Heart left ventricle (tissue), 16 donors: ENCODE measurements at regions not wholly inside any gene's neighbourhood (a gene's known extent, or its start where the extent isn't known, plus 50 kb on each side); places are given as distances from the start of the nearest gene placed in this dataset.

Source experiments
- ATAC-seq, 4 donors: fragments of 200-7000 bp; cut with Tn5 transposase; one replicate each; pipeline ENCODE4 v1.9.1; 2020 to 2022; ENCODE audit warnings: moderate library complexity in 4 of 4, mild to moderate bottlenecking in 3 of 4, moderate number of reproducible peaks in 1 of 4
- DNase-seq, 5 donors: peaks; one replicate each; pipeline ENCODE4 v3.0.0-alpha.2; 2020
- H3K27ac ChIP-seq, 12 donors: fragments of 200-600 bp; sonication (generic) in 4 of 12; one replicate each; pipeline versions ENCODE4 v1.5.0 to v1.8.0; 2016 to 2022; ENCODE audit warnings: mild to moderate bottlenecking in 2 of 12
- H3K27me3 ChIP-seq, 9 donors: fragments of 200-600 bp; sonication (generic) in 2 of 9; one replicate each; pipeline versions ENCODE4 v1.5.1 to v1.8.0; 2016 to 2022; ENCODE audit warnings: mild to moderate bottlenecking in 3 of 9
- H3K36me3 ChIP-seq, 9 donors: fragments of 200-600 bp; sonication (generic) in 2 of 9; one replicate each; pipeline versions ENCODE4 v1.5.0 to v1.8.0; 2018 to 2022; ENCODE audit warnings: mild to moderate bottlenecking in 2 of 9
- H3K4me1 ChIP-seq, 12 donors: fragments of 200-600 bp; sonication (generic) in 4 of 12; one replicate each; pipeline versions ENCODE4 v1.5.0 to v1.8.0; 2016 to 2022; ENCODE audit warnings: mild to moderate bottlenecking in 3 of 12
- H3K4me3 ChIP-seq, 12 donors: fragments of 200-600 bp; sonication (generic) in 4 of 12; one replicate each; pipeline versions ENCODE4 v1.5.0 to v1.8.0; 2017 to 2022; ENCODE audit warnings: mild to moderate bottlenecking in 9 of 12, moderate library complexity in 4 of 12
- H3K9me3 ChIP-seq, 12 donors: fragments of 200-600 bp; sonication (generic) in 4 of 12; one replicate each; pipeline versions ENCODE4 v1.5.0 to v1.8.0; 2016 to 2022; ENCODE audit warnings: mild to moderate bottlenecking in 1 of 12
- POLR2A ChIP-seq, 2 donors: fragments of 450-650 bp; IDR thresholded peaks; one replicate each; pipeline ENCODE4 v1.6.1; 2017; ENCODE audit warnings: antibody characterized with exemption in 2 of 2, mild to moderate bottlenecking in 2 of 2, moderate library complexity in 2 of 2
- WGBS, 4 donors: extraction: QIAGEN DNeasy Blood & Tissue Kit in 2 of 4; methylation state at CpG; one replicate each; pipeline versions ENCODE4 v1.1.5 to v1.1.7; 2013 to 2018; 5-methylcytosine and 5-hydroxymethylcytosine counted together
- intact Hi-C, 10 donors: fragments of 100-400 bp; cut with DNase I; formaldehyde crosslinking; loops; one replicate each; pipeline versions ENCODE4 v1.11.1 to v1.14.2; 2022
- TF ChIP-seq, protein P1 (sequence below), 12 donors: fragments of 200-600 bp; sonication (generic) in 4 of 12; IDR thresholded peaks; one replicate each; pipeline versions ENCODE4 v1.5.0 to v1.8.0; 2018 to 2022; ENCODE audit warnings: antibody characterized with exemption in 12 of 12, mild to moderate bottlenecking in 5 of 12
- donor health status: ischemic (EF 13 %, LVEDD 7.1; RV severe dilation, severe dysfunction).
- donor health status: healthy with polysubstance abuse.
- donor health status: DM: no; HTN: yes; CAD: no.
- donor health status: DM: no; HTN: no; CAD: no.
- donor health status: ischemic (EF 25% LVEDD 6.9; RV normal size, moderate dysfunction).
- donor health status: ischemic (EF 25% LVEDD 5.7; RV mildly dilated, moderate dysfunction).
- donor health status: healthy.
- donor health status: DM: yes; HTN: yes; CAD: no.
- donor health status: ischemic (EF 35%, LVEDD 5.7; RV mildly dilated, moderate dysfunction).
- donor health status: nonischemic (EF 11% LVEDD 7.7; RV severe dilation, severe dysfunction).
- donor health status: DM: yes; HTN: yes; CAD: no.
- donor health status: PGD.
- donor health status: ischemic (EF 29% LVEDD 5.4; RV normal size, mild dysfunction).
- donor health status: nonischemic (EF 23%, LVEDD 6.1; RV moderate dilation, normal function).

DNA sequence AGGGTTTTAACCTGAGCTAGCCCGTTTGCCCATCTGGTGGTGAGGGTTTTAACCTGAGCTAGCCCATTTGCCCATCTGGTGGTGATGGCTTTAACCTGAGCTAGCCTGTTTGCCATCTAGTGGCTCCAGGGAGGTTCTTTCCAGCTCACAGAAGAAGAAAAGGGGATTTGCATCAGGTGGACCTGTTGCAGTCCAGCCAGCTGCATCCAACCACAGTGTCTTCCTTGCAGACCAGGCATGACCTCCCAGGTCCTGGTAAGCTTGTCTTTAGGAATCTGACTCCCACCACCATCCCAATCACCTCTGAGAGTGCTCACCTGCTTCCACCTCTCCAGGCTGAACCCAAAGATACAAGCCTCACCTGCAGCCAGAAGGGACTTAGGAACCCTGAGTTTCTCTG is 62.4 kb upstream of the EMX2 start:
- Histone ChIP-seq H3K9me3 (no peaks in the 10 kb centered on the region), H3K4me3 (no peak overlapping the region), H3K4me1 (no peaks in the 10 kb centered on the region), H3K36me3 (no peaks in the 10 kb centered on the region), H3K27me3 (peaks cover 0 to 19% (median 0%) of the 10 kb centered on the region in 9 donors), H3K27ac (no peak overlapping the region)
- DNase-seq: no peak
- WGBS, 4 donors: 63 to 100% (median 78%) methylated on average over 1 of the region's 1 CpG; no CpG with 5 or more reads in 1 of the 4 donors
- ATAC-seq: no peak
- intact Hi-C loops: no loop called here
- TF ChIP-seq, protein P1, sequence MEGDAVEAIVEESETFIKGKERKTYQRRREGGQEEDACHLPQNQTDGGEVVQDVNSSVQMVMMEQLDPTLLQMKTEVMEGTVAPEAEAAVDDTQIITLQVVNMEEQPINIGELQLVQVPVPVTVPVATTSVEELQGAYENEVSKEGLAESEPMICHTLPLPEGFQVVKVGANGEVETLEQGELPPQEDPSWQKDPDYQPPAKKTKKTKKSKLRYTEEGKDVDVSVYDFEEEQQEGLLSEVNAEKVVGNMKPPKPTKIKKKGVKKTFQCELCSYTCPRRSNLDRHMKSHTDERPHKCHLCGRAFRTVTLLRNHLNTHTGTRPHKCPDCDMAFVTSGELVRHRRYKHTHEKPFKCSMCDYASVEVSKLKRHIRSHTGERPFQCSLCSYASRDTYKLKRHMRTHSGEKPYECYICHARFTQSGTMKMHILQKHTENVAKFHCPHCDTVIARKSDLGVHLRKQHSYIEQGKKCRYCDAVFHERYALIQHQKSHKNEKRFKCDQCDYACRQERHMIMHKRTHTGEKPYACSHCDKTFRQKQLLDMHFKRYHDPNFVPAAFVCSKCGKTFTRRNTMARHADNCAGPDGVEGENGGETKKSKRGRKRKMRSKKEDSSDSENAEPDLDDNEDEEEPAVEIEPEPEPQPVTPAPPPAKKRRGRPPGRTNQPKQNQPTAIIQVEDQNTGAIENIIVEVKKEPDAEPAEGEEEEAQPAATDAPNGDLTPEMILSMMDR (IDR thresholded peaks at IDR 0.05): no peak
- TF ChIP-seq POLR2A (IDR thresholded peaks at IDR 0.05): no peak

- H3K9me3 ChIP-seq: no peaks in the 10 kb centered on the region
- intact Hi-C loops: no loop called here
- DNase-seq (no peak), ATAC-seq (no peak)
- 49 to 55% (median 53%) methylated on average over 5 of the region's 5 CpGs for WGBS, 4 donors
- H3K27me3 ChIP-seq: peaks cover 0 to 17% (median 0%) of the 10 kb centered on the region in 9 donors
- H3K4me3 ChIP-seq: no peak overlapping the region
- H3K36me3 ChIP-seq: no peaks in the 10 kb centered on the region
- TF ChIP-seq, protein P1 (IDR thresholded peaks at IDR 0.05): no peak
- TF ChIP-seq POLR2A (IDR thresholded peaks at IDR 0.05): no peak
- no peaks in the 10 kb centered on the region for H3K4me1 ChIP-seq
- H3K27ac ChIP-seq: no peak overlapping the region
Observed at GRCh38 chr10:117477961-117478670, 64.4 kb upstream of the EMX2 start.

- no peaks in the 10 kb centered on the region for H3K36me3 ChIP-seq
- peak overlapping the region in 1 of 12 donors; percentile 37 for H3K27ac ChIP-seq
- intact Hi-C loops: no loop called here
- TF ChIP-seq, protein P1 (IDR thresholded peaks at IDR 0.05): no peak
- no peak for TF ChIP-seq POLR2A (IDR thresholded peaks at IDR 0.05)
- 16 to 37% (median 26%) methylated on average over 2 of the region's 2 CpGs for WGBS, 4 donors
- DNase-seq (no peak), ATAC-seq (peak in 1 of 4 donors; percentile 41)
- H3K27me3 ChIP-seq: peaks cover 0 to 13% (median 0%) of the 10 kb centered on the region in 9 donors
- no peaks in the 10 kb centered on the region for H3K4me1 ChIP-seq
- H3K9me3 ChIP-seq: no peaks in the 10 kb centered on the region
- no peak overlapping the region for H3K4me3 ChIP-seq
Observed at GRCh38 chr10:117477211-117477947, 65.2 kb upstream of the EMX2 start.

GRCh38 chr10:117476716-117477115 is 65.8 kb upstream of the EMX2 start:
- no peak for DNase-seq
- no peaks in the 10 kb centered on the region for H3K9me3 ChIP-seq
- no peak for ATAC-seq
- TF ChIP-seq POLR2A (IDR thresholded peaks at IDR 0.05): no peak
- TF ChIP-seq, protein P1 (IDR thresholded peaks at IDR 0.05): no peak
- H3K4me3 ChIP-seq: no peak overlapping the region
- intact Hi-C loops: no loop called here
- H3K4me1 ChIP-seq: no peaks in the 10 kb centered on the region
- peaks cover 0 to 17% (median 0%) of the 10 kb centered on the region in 9 donors for H3K27me3 ChIP-seq
- H3K27ac ChIP-seq: peak overlapping the region in 1 of 12 donors; percentile 37
- no peaks in the 10 kb centered on the region for H3K36me3 ChIP-seq
- WGBS, 4 donors: 54 to 65% (median 60%) methylated on average over 3 of the region's 3 CpGs
